Nephron progenitor cell (in vitro differentiated cells): ENCODE measurements at regions not wholly inside any gene's neighbourhood (a gene's known extent, or its start where the extent isn't known, plus 50 kb on each side); places are given as distances from the start of the nearest gene placed in this dataset.

Experiments used
- DNase-seq: peaks from one replicate; pipeline ENCODE4 v3.0.0; 2021
- H3K27ac Mint-ChIP-seq: 2 replicates; pipeline ENCODE4 v1.8.0; 2021; ENCODE audit warnings: mild to moderate bottlenecking, moderate library complexity, mixed read lengths
- H3K27me3 Mint-ChIP-seq: 2 replicates; pipeline ENCODE4 v1.8.0; 2021; ENCODE audit warnings: mild to moderate bottlenecking, low read depth, mixed read lengths; ENCODE audit not compliant: poor library complexity
- H3K36me3 Mint-ChIP-seq: 2 replicates; pipeline ENCODE4 v1.8.0; 2021; ENCODE audit warnings: low read depth, mixed read lengths
- H3K4me1 Mint-ChIP-seq: 2 replicates; pipeline ENCODE4 v1.8.0; 2021; ENCODE audit warnings: mixed read lengths
- H3K4me3 Mint-ChIP-seq: 2 replicates; pipeline ENCODE4 v1.8.0; 2021; ENCODE audit warnings: mild to moderate bottlenecking, moderate library complexity, mixed read lengths
- H3K9me3 Mint-ChIP-seq: 2 replicates; pipeline ENCODE4 v1.8.0; 2021; ENCODE audit warnings: mild to moderate bottlenecking, moderate library complexity, mixed read lengths
- TF ChIP-seq, protein P1 (sequence below): fragments of 200-600 bp; sonication (generic); IDR thresholded peaks from 2 replicates; pipeline ENCODE4 v1.5.0; 2021; ENCODE audit warnings: antibody characterized with exemption

DNA sequence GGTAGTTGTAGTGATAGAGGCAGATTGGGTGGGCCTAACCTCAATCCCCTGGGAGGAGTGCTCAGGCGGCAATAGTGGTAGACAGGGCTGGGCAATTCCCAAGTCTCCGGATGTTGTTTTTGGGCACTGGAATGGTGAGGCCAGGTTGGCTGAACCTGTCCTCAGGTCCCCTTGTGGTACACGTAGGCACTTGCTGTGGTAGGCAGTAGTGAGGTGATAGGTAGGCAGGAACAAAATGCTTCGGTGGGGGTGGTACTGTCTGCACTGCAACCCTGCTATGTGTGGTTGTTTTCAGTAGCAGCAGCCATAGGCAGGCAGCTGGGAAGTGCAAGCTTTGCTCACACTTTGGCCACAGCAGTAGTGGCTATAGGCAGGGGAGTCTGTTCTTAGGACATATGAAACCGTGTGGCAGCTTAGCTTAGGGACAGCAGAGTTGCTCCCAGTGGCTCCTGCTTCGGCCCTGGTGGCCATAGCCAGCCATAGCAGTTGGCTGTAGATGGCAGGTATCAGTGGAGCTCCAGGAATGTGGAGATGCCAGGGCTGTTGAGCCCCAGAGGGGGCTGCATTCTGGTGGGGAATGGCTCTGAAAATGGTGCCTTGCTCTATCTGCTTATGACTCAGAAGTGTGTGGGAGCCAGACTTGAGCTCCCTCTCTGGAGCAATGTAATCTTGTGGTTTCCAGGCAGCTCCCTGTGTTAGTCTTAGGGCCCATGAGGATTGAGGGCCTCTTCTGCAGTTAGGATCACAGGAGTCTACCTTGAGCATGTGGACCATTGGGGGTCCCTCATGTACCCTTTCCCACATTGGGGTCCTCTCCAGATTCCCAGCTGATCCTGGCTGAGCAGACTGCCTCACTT, 241.8 kb upstream of the BMP2 start:
- no peaks in the 10 kb centered on the region for H3K36me3 Mint-ChIP-seq
- no peak overlapping the region for H3K4me3 Mint-ChIP-seq
- no peaks in the 10 kb centered on the region for H3K4me1 Mint-ChIP-seq
- TF ChIP-seq, protein P1, sequence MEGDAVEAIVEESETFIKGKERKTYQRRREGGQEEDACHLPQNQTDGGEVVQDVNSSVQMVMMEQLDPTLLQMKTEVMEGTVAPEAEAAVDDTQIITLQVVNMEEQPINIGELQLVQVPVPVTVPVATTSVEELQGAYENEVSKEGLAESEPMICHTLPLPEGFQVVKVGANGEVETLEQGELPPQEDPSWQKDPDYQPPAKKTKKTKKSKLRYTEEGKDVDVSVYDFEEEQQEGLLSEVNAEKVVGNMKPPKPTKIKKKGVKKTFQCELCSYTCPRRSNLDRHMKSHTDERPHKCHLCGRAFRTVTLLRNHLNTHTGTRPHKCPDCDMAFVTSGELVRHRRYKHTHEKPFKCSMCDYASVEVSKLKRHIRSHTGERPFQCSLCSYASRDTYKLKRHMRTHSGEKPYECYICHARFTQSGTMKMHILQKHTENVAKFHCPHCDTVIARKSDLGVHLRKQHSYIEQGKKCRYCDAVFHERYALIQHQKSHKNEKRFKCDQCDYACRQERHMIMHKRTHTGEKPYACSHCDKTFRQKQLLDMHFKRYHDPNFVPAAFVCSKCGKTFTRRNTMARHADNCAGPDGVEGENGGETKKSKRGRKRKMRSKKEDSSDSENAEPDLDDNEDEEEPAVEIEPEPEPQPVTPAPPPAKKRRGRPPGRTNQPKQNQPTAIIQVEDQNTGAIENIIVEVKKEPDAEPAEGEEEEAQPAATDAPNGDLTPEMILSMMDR = no peak
- H3K27ac Mint-ChIP-seq = peak overlapping the region; percentile 53
- H3K9me3 Mint-ChIP-seq = peaks cover 42% of the 10 kb centered on the region
- H3K27me3 Mint-ChIP-seq = peaks cover 2% of the 10 kb centered on the region
- DNase-seq = no peak

DNA sequence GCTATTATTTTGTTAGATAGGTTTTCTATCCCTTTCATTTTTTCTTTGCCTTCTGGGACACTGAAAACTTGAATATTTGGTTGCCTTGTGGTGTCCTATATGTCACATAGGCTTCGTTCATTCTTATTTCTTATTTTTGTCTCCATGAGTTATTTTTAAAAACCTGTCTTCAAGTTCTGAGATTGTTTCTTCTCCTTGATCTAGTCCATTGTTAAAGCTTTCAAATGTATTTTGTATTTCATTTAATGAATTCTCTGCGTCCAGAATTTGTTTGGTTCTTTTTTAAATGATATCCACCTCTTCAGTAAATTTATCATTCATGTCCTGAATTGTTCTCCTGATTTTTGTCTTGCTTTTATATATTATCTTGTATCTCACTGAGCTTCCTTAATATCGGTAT, 243.2 kb upstream of the BMP2 start:
- H3K36me3 Mint-ChIP-seq = no peaks in the 10 kb centered on the region
- peaks cover 47% of the 10 kb centered on the region for H3K9me3 Mint-ChIP-seq
- DNase-seq = no peak
- TF ChIP-seq, protein P1 = no peak
- H3K4me3 Mint-ChIP-seq = no peak overlapping the region
- H3K4me1 Mint-ChIP-seq = no peaks in the 10 kb centered on the region
- H3K27ac Mint-ChIP-seq = no peak overlapping the region
- peaks cover 2% of the 10 kb centered on the region for H3K27me3 Mint-ChIP-seq

DNA sequence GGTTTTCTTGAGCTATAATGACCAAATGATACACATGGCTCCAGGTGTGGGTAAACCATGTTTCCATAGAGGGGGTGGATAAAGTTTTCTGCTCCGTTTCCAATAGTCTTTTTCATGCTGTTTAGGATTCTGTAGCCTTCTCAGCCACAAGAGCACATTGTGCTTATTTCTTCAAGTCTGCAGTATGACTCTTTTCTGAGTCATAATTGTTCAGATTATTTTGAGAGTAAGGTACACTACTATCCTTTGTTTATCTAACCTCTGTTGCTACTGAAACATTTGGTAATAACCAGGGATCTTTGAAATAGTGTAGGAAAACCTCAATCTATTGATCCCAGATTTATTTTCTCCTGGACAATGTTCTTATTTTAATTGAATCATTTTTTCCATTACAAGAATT, 247.9 kb upstream of the BMP2 start:
- no peak overlapping the region for H3K27ac Mint-ChIP-seq
- peaks cover 33% of the 10 kb centered on the region for H3K9me3 Mint-ChIP-seq
- H3K4me3 Mint-ChIP-seq = no peak overlapping the region
- no peaks in the 10 kb centered on the region for H3K4me1 Mint-ChIP-seq
- no peak for DNase-seq
- H3K36me3 Mint-ChIP-seq = no peaks in the 10 kb centered on the region
- H3K27me3 Mint-ChIP-seq = peaks cover 2% of the 10 kb centered on the region
- TF ChIP-seq, protein P1 = no peak

DNA sequence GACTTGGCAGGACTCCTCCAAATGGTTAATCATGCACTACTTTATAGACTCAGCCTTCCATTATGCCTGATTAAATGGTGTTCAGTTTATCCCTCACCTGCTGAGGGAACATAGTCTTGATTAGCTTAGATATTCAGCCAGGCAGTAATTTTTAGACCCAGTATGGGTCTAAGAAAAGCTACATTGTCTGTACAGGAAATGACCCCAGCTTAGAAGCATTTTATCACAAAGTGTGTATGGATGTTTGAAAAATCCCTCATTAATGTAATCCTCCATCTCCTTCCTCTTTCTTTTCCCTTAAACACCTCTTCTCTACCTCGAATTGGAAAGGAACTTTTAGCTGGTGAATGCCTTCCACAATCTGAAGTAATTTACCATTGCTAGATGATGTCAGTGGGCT, 252.2 kb upstream of the BMP2 start:
- TF ChIP-seq, protein P1 = no peak
- Mint-ChIP-seq H3K36me3 (no peaks in the 10 kb centered on the region), H3K4me3 (no peak overlapping the region), H3K27ac (no peak overlapping the region), H3K27me3 (peaks cover 2% of the 10 kb centered on the region), H3K4me1 (no peaks in the 10 kb centered on the region), H3K9me3 (peaks cover 3% of the 10 kb centered on the region)
- DNase-seq = no peak

DNA sequence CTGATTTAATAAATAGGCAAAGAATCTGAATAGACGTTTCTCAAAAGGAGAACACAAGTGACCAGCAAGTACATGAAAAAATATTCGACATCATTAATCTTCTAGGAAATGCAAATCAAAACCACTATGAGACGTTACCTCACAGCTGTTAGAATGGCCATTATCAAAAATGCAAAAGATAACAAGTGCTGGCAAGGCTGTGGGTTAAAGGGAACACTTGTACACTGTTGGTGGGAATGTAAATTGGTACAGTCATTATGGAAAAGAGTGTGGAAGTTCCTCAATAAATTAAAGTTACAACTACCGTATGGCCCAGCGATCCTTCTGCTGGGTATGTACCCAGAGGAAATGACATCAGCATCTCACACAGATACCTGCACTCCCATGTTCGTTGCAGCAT, 253.9 kb upstream of the BMP2 start:
- Mint-ChIP-seq H3K27me3 (peaks cover 2% of the 10 kb centered on the region), H3K4me3 (no peak overlapping the region), H3K27ac (no peak overlapping the region), H3K36me3 (no peaks in the 10 kb centered on the region), H3K4me1 (no peaks in the 10 kb centered on the region), H3K9me3 (no peaks in the 10 kb centered on the region)
- TF ChIP-seq, protein P1 = no peak
- no peak for DNase-seq

DNA sequence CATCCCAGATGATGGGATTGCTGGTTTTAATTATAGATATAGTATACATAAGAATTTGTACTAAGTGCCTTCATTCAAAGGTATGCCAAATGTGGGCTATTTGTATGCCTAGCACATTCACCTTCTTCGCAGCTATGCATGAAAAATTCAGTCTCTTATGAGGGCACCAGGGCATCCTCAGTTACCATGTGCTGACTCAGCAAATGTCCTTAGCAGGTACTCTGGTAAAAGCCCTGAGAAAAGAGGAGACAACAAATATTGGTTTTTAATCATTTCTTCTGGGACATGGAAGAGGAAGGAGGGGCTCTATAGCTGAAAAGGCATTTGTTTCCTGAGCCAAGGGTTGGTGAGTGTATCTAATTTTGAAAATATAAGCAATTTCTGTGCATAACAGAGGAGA, 258.1 kb upstream of the BMP2 start:
- no peaks in the 10 kb centered on the region for H3K4me1 Mint-ChIP-seq
- no peak overlapping the region for H3K4me3 Mint-ChIP-seq
- TF ChIP-seq, protein P1 = no peak
- DNase-seq = no peak
- H3K9me3 Mint-ChIP-seq = no peaks in the 10 kb centered on the region
- H3K36me3 Mint-ChIP-seq = no peaks in the 10 kb centered on the region
- H3K27me3 Mint-ChIP-seq = peaks cover 3% of the 10 kb centered on the region
- no peak overlapping the region for H3K27ac Mint-ChIP-seq
